GM23338 (cell line): ENCODE measurements at regions not wholly inside any gene's neighbourhood (a gene's known extent, or its start where the extent isn't known, plus 50 kb on each side); places are given as distances from the start of the nearest gene placed in this dataset.

ENCODE experiments used
- ATAC-seq: fragments of 200-7000 bp; cut with Tn5 transposase; 3 replicates; pipeline ENCODE4 v1.9.1; 2020
- DNase-seq: peaks from one replicate; pipeline ENCODE4 v3.0.0-alpha.2; 2015; ENCODE audit warnings: low spot score
- H2AFZ ChIP-seq: fragments of 200-600 bp; sonication (generic); 2 replicates; pipeline ENCODE4 v1.8.0; 2016; ENCODE audit warnings: antibody characterized with exemption, mild to moderate bottlenecking, moderate library complexity
- H3F3A ChIP-seq: fragments of 200-600 bp; sonication (generic); replicated peaks from 2 replicates; pipeline ENCODE4 v1.8.0; 2017; ENCODE audit warnings: antibody characterized with exemption, mixed run types, low read depth
- H3K27ac ChIP-seq: fragments of 200-600 bp; sonication (generic); 2 replicates; pipeline ENCODE4 v1.6.1; 2016; ENCODE audit warnings: low read depth
- H3K27me3 ChIP-seq: fragments of 200-600 bp; sonication (generic); 2 replicates; pipeline ENCODE4 v1.8.0; 2016; ENCODE audit warnings: mild to moderate bottlenecking, mixed run types, moderate library complexity; ENCODE audit not compliant: insufficient read depth
- H3K36me3 ChIP-seq: fragments of 200-600 bp; sonication (generic); 2 replicates; pipeline ENCODE4 v1.8.0; 2016; ENCODE audit warnings: mild to moderate bottlenecking; ENCODE audit not compliant: insufficient read depth
- H3K4me1 ChIP-seq: fragments of 200-600 bp; sonication (generic); 2 replicates; pipeline ENCODE4 v1.8.0; 2016; ENCODE audit warnings: mild to moderate bottlenecking, moderate library complexity; ENCODE audit not compliant: insufficient read depth
- H3K4me2 ChIP-seq: fragments of 200-600 bp; sonication (generic); 2 replicates; pipeline ENCODE4 v1.7.1; 2017; ENCODE audit warnings: mixed run types
- H3K4me3 ChIP-seq: fragments of 200-600 bp; sonication (generic); 2 replicates; pipeline ENCODE4 v1.6.1; 2016; ENCODE audit warnings: mixed run types
- H3K79me2 ChIP-seq: fragments of 200-600 bp; sonication (generic); replicated peaks from 2 replicates; pipeline ENCODE4 v1.8.0; 2017; ENCODE audit warnings: mild to moderate bottlenecking; ENCODE audit not compliant: insufficient read depth
- H3K9me2 ChIP-seq: fragments of 200-600 bp; sonication (generic); 2 replicates; pipeline ENCODE4 v1.8.0; 2017; ENCODE audit not compliant: insufficient read depth
- H4K20me1 ChIP-seq: fragments of 200-600 bp; sonication (generic); replicated peaks from 2 replicates; pipeline ENCODE4 v1.8.0; 2017; ENCODE audit warnings: mild to moderate bottlenecking; ENCODE audit not compliant: insufficient read depth
- H3K27ac Mint-ChIP-seq: 2 replicates; pipeline ENCODE4 v1.8.0; 2020; ENCODE audit warnings: inconsistent platforms, mild to moderate bottlenecking, moderate library complexity, mixed read lengths
- H3K27me3 Mint-ChIP-seq: 3 replicates; pipeline ENCODE4 v1.8.0; 2022; ENCODE audit warnings: low read depth, mild to moderate bottlenecking, moderate library complexity, mixed read lengths, inconsistent platforms; ENCODE audit not compliant: insufficient read depth, poor library complexity
- H3K36me3 Mint-ChIP-seq: 3 replicates; pipeline ENCODE4 v1.8.0; 2021; ENCODE audit warnings: low read depth, mild to moderate bottlenecking, inconsistent platforms, moderate library complexity, mixed read lengths
- H3K4me1 Mint-ChIP-seq: 3 replicates; pipeline ENCODE4 v1.8.0; 2020; ENCODE audit warnings: mild to moderate bottlenecking, inconsistent platforms, mixed read lengths
- H3K4me3 Mint-ChIP-seq: 3 replicates; pipeline ENCODE4 v1.8.0; 2021; ENCODE audit warnings: moderate library complexity, mild to moderate bottlenecking, inconsistent platforms, mixed read lengths
- H3K9me3 Mint-ChIP-seq: 3 replicates; pipeline ENCODE4 v1.8.0; 2020; ENCODE audit warnings: moderate library complexity, mild to moderate bottlenecking, inconsistent platforms, mixed read lengths
- CREB1 ChIP-seq: fragments of 250-450 bp; sonication (Bioruptor Pico); IDR thresholded peaks from 2 replicates; pipeline ENCODE4 v1.5.0; 2020; ENCODE audit warnings: low read depth, mild to moderate bottlenecking, moderate library complexity
- EZH2 ChIP-seq: fragments of 200-600 bp; sonication (generic); IDR thresholded peaks from one replicate; pipeline ENCODE4 v1.8.0; 2017; ENCODE audit warnings: antibody characterized with exemption, mild to moderate bottlenecking, low read depth; ENCODE audit not compliant: unreplicated experiment
- JUNB ChIP-seq: IDR thresholded peaks from one replicate; pipeline ENCODE4 v1.6.1; 2016; ENCODE audit warnings: antibody characterized with exemption; ENCODE audit not compliant: unreplicated experiment
- NANOG ChIP-seq: IDR thresholded peaks from 2 replicates; pipeline ENCODE4 v1.6.1; 2016; ENCODE audit warnings: antibody characterized with exemption, borderline replicate concordance
- POLR2AphosphoS5 ChIP-seq: IDR thresholded peaks from 2 replicates; pipeline ENCODE4 v1.6.1; 2016; ENCODE audit warnings: antibody characterized with exemption, low read depth
- TF ChIP-seq, protein P1 (sequence below), 2 experiments: fragments of 200-600 bp in 1 of 2; sonication (generic) in 1 of 2; conservative IDR thresholded peaks; 2 replicates each; pipeline versions ENCODE4 v1.5.1 to v1.6.1; 2016 to 2017; ENCODE audit warnings: antibody characterized with exemption in 2 of 2, low read depth in 2 of 2, mild to moderate bottlenecking in 2 of 2, moderate library complexity in 1 of 2
- TF ChIP-seq, protein P2 (sequence below): fragments of 250-450 bp; sonication (Bioruptor Pico); IDR thresholded peaks from 2 replicates; pipeline ENCODE4 v1.5.0; 2020; ENCODE audit warnings: mild to moderate bottlenecking, moderate library complexity

DNA sequence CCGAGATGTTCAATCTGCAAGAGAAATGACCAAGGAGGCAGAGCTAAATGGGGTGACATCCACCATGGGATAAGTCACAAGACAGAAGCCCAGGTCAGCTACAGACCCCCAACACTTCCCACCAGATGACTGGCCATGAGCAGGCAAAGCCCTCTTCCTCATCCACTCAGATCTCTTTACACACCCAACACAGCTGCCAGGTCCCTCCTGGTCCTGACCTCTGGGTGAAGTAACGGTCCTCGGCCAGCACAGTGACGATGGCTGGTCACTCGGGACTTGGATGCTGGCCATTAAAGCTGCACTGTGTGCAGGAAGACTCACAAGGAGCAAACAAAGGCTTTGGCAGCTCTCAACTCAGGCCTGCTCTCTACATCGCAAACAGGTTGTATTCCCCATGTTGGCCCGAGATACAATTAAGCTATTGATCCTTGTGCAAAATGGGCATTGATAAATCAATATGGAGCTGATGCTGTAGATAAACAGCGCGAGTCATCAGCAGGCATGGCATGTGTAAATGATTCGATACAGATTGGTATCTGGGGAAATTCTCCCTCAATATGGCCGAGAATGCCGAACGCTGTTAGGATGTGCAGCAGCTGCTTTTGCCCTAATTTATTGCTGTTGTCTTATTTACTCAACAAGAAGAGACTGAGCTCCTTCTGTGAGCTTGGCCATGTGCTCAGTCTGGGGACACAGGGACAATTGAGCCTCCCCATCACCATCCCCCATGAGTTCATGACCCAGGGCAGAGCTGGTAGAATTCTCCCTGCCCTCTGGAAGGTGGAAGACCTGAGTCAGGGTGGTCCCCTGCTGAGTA, 98.7 kb downstream of the C5orf15 start:
- Histone ChIP-seq H3K4me1 (peaks cover 6% of the 10 kb centered on the region; the same call in 1 of the 2 replicates), H3K79me2 (no peaks in the 10 kb centered on the region), H3K27ac (no peak overlapping the region), H4K20me1 (no peaks in the 10 kb centered on the region; the same call in 1 of the 2 replicates), H3K9me2 (no peaks in the 10 kb centered on the region), H3K27me3 (no peaks in the 10 kb centered on the region), H3K4me2 (no peak overlapping the region), H3F3A (no peaks in the 10 kb centered on the region), H2AFZ (peak overlapping the region; percentile 67), H3K4me3 (no peak overlapping the region), H3K36me3 (no peaks in the 10 kb centered on the region)
- Mint-ChIP-seq H3K4me3 (no peak overlapping the region), H3K4me1 (no peaks in the 10 kb centered on the region; the same call in 2 of the 3 replicates), H3K9me3 (peaks cover 4% of the 10 kb centered on the region; the same call in 2 of the 3 replicates), H3K27ac (no peak overlapping the region; the same call in 1 of the 2 replicates), H3K27me3 (no peaks in the 10 kb centered on the region), H3K36me3 (0 out of 3 replicates have a peak, but pooled peaks cover 3% of the 10 kb centered on the region)
- no peak for DNase-seq
- TF ChIP-seq, protein P1, sequence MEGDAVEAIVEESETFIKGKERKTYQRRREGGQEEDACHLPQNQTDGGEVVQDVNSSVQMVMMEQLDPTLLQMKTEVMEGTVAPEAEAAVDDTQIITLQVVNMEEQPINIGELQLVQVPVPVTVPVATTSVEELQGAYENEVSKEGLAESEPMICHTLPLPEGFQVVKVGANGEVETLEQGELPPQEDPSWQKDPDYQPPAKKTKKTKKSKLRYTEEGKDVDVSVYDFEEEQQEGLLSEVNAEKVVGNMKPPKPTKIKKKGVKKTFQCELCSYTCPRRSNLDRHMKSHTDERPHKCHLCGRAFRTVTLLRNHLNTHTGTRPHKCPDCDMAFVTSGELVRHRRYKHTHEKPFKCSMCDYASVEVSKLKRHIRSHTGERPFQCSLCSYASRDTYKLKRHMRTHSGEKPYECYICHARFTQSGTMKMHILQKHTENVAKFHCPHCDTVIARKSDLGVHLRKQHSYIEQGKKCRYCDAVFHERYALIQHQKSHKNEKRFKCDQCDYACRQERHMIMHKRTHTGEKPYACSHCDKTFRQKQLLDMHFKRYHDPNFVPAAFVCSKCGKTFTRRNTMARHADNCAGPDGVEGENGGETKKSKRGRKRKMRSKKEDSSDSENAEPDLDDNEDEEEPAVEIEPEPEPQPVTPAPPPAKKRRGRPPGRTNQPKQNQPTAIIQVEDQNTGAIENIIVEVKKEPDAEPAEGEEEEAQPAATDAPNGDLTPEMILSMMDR (conservative IDR thresholded peaks at IDR 0.05; ENCODE audit: low read depth in 2 of 2) = peak in 1 of 2 experiments; percentile 23; a peak in 1 of 4 replicates
- no peak for TF ChIP-seq EZH2
- peak; percentile 23 for ATAC-seq

DNA sequence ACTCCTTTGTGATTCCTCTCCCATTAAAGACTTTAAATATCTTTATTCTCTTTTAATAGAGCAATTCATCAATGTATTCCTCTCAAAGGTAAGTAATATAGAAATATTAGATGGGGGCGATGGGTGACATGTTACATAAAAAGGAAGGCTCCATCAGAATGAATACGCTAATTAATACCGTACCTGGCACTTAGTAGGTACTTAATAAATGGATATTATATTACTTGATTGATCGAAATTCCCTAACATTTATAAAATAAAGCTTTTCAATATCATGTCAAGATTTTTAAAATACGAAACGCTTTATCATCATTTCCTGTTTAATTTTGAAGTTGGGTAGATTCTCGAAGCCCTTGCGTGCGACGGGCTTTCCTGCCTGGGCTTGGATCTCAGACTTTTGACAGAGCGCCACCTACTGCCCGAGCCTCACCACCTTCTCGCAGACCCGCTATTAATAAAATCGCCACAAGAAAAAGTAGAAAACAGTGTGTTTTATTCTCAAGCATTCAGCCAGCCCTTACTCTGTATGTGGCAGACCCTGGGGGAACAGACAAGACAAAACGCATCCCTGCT, 99.4 kb downstream of the C5orf15 start:
- no peaks in the 10 kb centered on the region for H3K9me2 ChIP-seq
- 0 out of 3 replicates have a peak, but pooled peaks cover 2% of the 10 kb centered on the region for H3K36me3 Mint-ChIP-seq
- no peaks in the 10 kb centered on the region for H3K27me3 ChIP-seq
- H3K4me3 ChIP-seq = no peak overlapping the region
- H3K4me3 Mint-ChIP-seq = no peak overlapping the region
- no peaks in the 10 kb centered on the region for H3K79me2 ChIP-seq
- H3K27ac Mint-ChIP-seq = no peak overlapping the region
- peaks cover 2% of the 10 kb centered on the region; the same call in 2 of the 3 replicates for H3K9me3 Mint-ChIP-seq
- peaks cover 6% of the 10 kb centered on the region; the same call in 1 of the 2 replicates for H3K4me1 ChIP-seq
- H3K4me2 ChIP-seq = no peak overlapping the region
- no peaks in the 10 kb centered on the region for H3K36me3 ChIP-seq
- peak; percentile 82 for DNase-seq
- H3K27me3 Mint-ChIP-seq = no peaks in the 10 kb centered on the region
- peak overlapping the region; percentile 67 for H2AFZ ChIP-seq
- H3F3A ChIP-seq = no peaks in the 10 kb centered on the region
- ATAC-seq = peak; percentile 74
- H4K20me1 ChIP-seq = no peaks in the 10 kb centered on the region; the same call in 1 of the 2 replicates
- no peaks in the 10 kb centered on the region; the same call in 2 of the 3 replicates for H3K4me1 Mint-ChIP-seq
- no peak overlapping the region for H3K27ac ChIP-seq
- TF ChIP-seq JUNB (no peak), POLR2AphosphoS5 (no peak), NANOG (no peak), CREB1 (no peak)
- TF ChIP-seq, protein P2, sequence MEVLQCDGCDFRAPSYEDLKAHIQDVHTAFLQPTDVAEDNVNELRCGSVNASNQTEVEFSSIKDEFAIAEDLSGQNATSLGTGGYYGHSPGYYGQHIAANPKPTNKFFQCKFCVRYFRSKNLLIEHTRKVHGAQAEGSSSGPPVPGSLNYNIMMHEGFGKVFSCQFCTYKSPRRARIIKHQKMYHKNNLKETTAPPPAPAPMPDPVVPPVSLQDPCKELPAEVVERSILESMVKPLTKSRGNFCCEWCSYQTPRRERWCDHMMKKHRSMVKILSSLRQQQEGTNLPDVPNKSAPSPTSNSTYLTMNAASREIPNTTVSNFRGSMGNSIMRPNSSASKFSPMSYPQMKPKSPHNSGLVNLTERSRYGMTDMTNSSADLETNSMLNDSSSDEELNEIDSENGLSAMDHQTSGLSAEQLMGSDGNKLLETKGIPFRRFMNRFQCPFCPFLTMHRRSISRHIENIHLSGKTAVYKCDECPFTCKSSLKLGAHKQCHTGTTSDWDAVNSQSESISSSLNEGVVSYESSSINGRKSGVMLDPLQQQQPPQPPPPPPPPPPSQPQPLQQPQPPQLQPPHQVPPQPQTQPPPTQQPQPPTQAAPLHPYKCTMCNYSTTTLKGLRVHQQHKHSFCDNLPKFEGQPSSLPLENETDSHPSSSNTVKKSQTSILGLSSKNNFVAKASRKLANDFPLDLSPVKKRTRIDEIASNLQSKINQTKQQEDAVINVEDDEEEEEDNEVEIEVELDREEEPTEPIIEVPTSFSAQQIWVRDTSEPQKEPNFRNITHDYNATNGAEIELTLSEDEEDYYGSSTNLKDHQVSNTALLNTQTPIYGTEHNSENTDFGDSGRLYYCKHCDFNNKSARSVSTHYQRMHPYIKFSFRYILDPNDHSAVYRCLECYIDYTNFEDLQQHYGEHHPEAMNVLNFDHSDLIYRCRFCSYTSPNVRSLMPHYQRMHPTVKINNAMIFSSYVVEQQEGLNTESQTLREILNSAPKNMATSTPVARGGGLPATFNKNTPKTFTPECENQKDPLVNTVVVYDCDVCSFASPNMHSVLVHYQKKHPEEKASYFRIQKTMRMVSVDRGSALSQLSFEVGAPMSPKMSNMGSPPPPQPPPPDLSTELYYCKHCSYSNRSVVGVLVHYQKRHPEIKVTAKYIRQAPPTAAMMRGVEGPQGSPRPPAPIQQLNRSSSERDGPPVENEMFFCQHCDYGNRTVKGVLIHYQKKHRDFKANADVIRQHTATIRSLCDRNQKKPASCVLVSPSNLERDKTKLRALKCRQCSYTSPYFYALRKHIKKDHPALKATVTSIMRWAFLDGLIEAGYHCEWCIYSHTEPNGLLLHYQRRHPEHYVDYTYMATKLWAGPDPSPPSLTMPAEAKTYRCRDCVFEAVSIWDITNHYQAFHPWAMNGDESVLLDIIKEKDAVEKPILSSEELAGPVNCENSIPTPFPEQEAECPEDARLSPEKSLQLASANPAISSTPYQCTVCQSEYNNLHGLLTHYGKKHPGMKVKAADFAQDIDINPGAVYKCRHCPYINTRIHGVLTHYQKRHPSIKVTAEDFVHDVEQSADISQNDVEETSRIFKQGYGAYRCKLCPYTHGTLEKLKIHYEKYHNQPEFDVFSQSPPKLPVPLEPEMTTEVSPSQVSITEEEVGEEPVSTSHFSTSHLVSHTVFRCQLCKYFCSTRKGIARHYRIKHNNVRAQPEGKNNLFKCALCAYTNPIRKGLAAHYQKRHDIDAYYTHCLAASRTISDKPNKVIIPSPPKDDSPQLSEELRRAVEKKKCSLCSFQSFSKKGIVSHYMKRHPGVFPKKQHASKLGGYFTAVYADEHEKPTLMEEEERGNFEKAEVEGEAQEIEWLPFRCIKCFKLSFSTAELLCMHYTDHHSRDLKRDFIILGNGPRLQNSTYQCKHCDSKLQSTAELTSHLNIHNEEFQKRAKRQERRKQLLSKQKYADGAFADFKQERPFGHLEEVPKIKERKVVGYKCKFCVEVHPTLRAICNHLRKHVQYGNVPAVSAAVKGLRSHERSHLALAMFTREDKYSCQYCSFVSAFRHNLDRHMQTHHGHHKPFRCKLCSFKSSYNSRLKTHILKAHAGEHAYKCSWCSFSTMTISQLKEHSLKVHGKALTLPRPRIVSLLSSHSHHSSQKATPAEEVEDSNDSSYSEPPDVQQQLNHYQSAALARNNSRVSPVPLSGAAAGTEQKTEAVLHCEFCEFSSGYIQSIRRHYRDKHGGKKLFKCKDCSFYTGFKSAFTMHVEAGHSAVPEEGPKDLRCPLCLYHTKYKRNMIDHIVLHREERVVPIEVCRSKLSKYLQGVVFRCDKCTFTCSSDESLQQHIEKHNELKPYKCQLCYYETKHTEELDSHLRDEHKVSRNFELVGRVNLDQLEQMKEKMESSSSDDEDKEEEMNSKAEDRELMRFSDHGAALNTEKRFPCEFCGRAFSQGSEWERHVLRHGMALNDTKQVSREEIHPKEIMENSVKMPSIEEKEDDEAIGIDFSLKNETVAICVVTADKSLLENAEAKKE (CRISPR knock-in tag) = no peak
- TF ChIP-seq, protein P1 (conservative IDR thresholded peaks at IDR 0.05; ENCODE audit: low read depth in 2 of 2) = peak; percentile 86 to 89
